Neural cell (in vitro differentiated cells): ENCODE measurements at regions not wholly inside any gene's neighbourhood (a gene's known extent, or its start where the extent isn't known, plus 50 kb on each side); places are given as distances from the start of the nearest gene placed in this dataset.

Experiments used
- H2AFZ ChIP-seq: fragments of 200-600, 300-800 bp; sonication (generic), shearing (Covaris generic); 2 replicates; pipeline ENCODE4 v1.6.0; 2014; ENCODE audit warnings: low read depth, mild to moderate bottlenecking, antibody characterized with exemption, low read length, moderate library complexity
- H3F3A ChIP-seq: fragments of 200-600 bp; shearing (Covaris generic); 2 replicates; pipeline ENCODE4 v1.6.1; 2016; ENCODE audit warnings: mild to moderate bottlenecking, moderate library complexity, mixed read lengths, antibody characterized with exemption, low read length; ENCODE audit not compliant: insufficient read depth, poor library complexity, severe bottlenecking
- H3K27ac ChIP-seq: fragments of 200-600, 300-800 bp; sonication (generic), shearing (Covaris generic); 2 replicates; pipeline ENCODE4 v1.5.1; 2014; ENCODE audit warnings: mild to moderate bottlenecking, low read length, moderate library complexity
- H3K27me3 ChIP-seq: fragments of 300-800, 200-600 bp; sonication (generic), shearing (Covaris generic); 2 replicates; pipeline ENCODE4 v1.6.0; 2014; ENCODE audit warnings: mild to moderate bottlenecking, low read depth, low read length, moderate library complexity; ENCODE audit not compliant: insufficient read depth
- H3K36me3 ChIP-seq: fragments of 300-800, 200-600 bp; sonication (generic), shearing (Covaris generic); 2 replicates; pipeline ENCODE4 v1.5.1; 2014; ENCODE audit warnings: mild to moderate bottlenecking, antibody characterized with exemption, low read length, moderate library complexity; ENCODE audit not compliant: insufficient read depth
- H3K4me2 ChIP-seq: fragments of 300-800, 200-600 bp; sonication (generic), shearing (Covaris generic); 2 replicates; pipeline ENCODE4 v1.6.0; 2014; ENCODE audit warnings: mild to moderate bottlenecking, low read length
- H3K4me3 ChIP-seq: fragments of 300-800, 200-600 bp; sonication (generic), shearing (Covaris generic); 2 replicates; pipeline ENCODE4 v1.5.1; 2014; ENCODE audit warnings: mild to moderate bottlenecking, low read length, moderate library complexity
- H3K79me2 ChIP-seq: fragments of 200-600 bp; shearing (Covaris generic); replicated peaks from 2 replicates; pipeline ENCODE4 v1.6.0; 2014; ENCODE audit warnings: mild to moderate bottlenecking, low read length, moderate library complexity; ENCODE audit not compliant: insufficient read depth
- H3K9ac ChIP-seq: fragments of 300-800, 200-600 bp; sonication (generic), shearing (Covaris generic); 2 replicates; pipeline ENCODE4 v1.6.1; 2016; ENCODE audit warnings: mild to moderate bottlenecking, low read length, mixed read lengths
- H3K9me2 ChIP-seq: fragments of 200-600 bp; shearing (Covaris generic); 2 replicates; pipeline ENCODE4 v1.6.1; 2016; ENCODE audit warnings: mild to moderate bottlenecking, low read length, mixed read lengths; ENCODE audit not compliant: insufficient read depth
- H3K9me3 ChIP-seq: fragments of 200-600, 300-800 bp; sonication (generic), shearing (Covaris generic); 2 replicates; pipeline ENCODE4 v1.6.1; 2016; ENCODE audit warnings: mild to moderate bottlenecking, mixed run types, low read length, moderate library complexity, mixed read lengths
- H4K20me1 ChIP-seq: fragments of 200-600 bp; shearing (Covaris generic); 2 replicates; pipeline ENCODE4 v1.6.1; 2016; ENCODE audit warnings: mild to moderate bottlenecking, mixed run types; ENCODE audit not compliant: insufficient read depth
- CTCF ChIP-seq: fragments of 450-650 bp; IDR thresholded peaks from 2 replicates; pipeline ENCODE4 v1.5.1; 2014; ENCODE audit warnings: antibody characterized with exemption, mild to moderate bottlenecking, moderate library complexity; ENCODE audit not compliant: poor library complexity, severe bottlenecking
- EP300 ChIP-seq: fragments of 450-650 bp; conservative IDR thresholded peaks from 2 replicates; pipeline ENCODE4 v1.6.1; 2014; ENCODE audit warnings: antibody characterized with exemption, mild to moderate bottlenecking, moderate library complexity; ENCODE audit not compliant: poor library complexity, severe bottlenecking
- EZH2 ChIP-seq: fragments of 200-600, 300-800 bp; shearing (Covaris generic), sonication (generic); IDR thresholded peaks from 2 replicates; pipeline ENCODE4 v1.6.1; 2014; ENCODE audit warnings: antibody characterized with exemption, low read length, borderline replicate concordance, mild to moderate bottlenecking; ENCODE audit not compliant: insufficient read depth, poor library complexity, severe bottlenecking
- MXI1 ChIP-seq: fragments of 450-650 bp; conservative IDR thresholded peaks from 2 replicates; pipeline ENCODE4 v1.6.1; 2014; ENCODE audit warnings: antibody characterized with exemption, mild to moderate bottlenecking; ENCODE audit not compliant: poor library complexity, severe bottlenecking
- POLR2AphosphoS5 ChIP-seq: IDR thresholded peaks from 2 replicates; pipeline ENCODE4 v1.6.1; 2012
- RAD21 ChIP-seq: fragments of 450-650 bp; conservative IDR thresholded peaks from 2 replicates; pipeline ENCODE4 v1.6.1; 2014; ENCODE audit warnings: antibody characterized with exemption, mild to moderate bottlenecking, moderate library complexity
- REST ChIP-seq: IDR thresholded peaks from 2 replicates; pipeline ENCODE4 v1.6.1; 2012; ENCODE audit warnings: borderline replicate concordance
- SMC3 ChIP-seq: fragments of 450-650 bp; conservative IDR thresholded peaks from 2 replicates; pipeline ENCODE4 v1.6.1; 2014; ENCODE audit warnings: antibody characterized with exemption, mild to moderate bottlenecking, moderate library complexity; ENCODE audit not compliant: poor library complexity
- TAF1 ChIP-seq: IDR thresholded peaks from 2 replicates; pipeline ENCODE4 v1.6.1; 2012; ENCODE audit warnings: low read depth

- Histone ChIP-seq H3K9me2 (no peaks in the 10 kb centered on the region), H3F3A (no peaks in the 10 kb centered on the region), H2AFZ (no peak overlapping the region), H3K4me2 (no peak overlapping the region), H4K20me1 (no peaks in the 10 kb centered on the region), H3K9ac (no peak overlapping the region), H3K9me3 (no peaks in the 10 kb centered on the region), H3K79me2 (no peaks in the 10 kb centered on the region), H3K4me3 (no peak overlapping the region), H3K27me3 (no peaks in the 10 kb centered on the region), H3K36me3 (no peaks in the 10 kb centered on the region), H3K27ac (no peak overlapping the region)
- no peak for TF ChIP-seq RAD21
- TF ChIP-seq CTCF = no peak
- no peak for TF ChIP-seq SMC3
- TF ChIP-seq MXI1 = no peak
- no peak for TF ChIP-seq POLR2AphosphoS5
- TF ChIP-seq REST = no peak
- no peak for TF ChIP-seq EP300
- TF ChIP-seq EZH2 = no peak
- TF ChIP-seq TAF1 = no peak
Observed at GRCh38 chr16:5415123-5415522, 317.5 kb upstream of the EEF2KMT start.

GRCh38 chr16:5412731-5413130, 315.1 kb upstream of the EEF2KMT start:
- no peak overlapping the region for H3K4me2 ChIP-seq

More at GRCh38 chr16:5412731-5413130, 315.1 kb upstream of the EEF2KMT start:
- H3K9ac ChIP-seq = no peak overlapping the region
- H3K27me3 ChIP-seq = no peaks in the 10 kb centered on the region
- no peak for TF ChIP-seq REST
- no peak for TF ChIP-seq MXI1
- TF ChIP-seq EZH2 = no peak
- TF ChIP-seq POLR2AphosphoS5 = no peak
- TF ChIP-seq RAD21 = peak; percentile 50
- peak; percentile 41 for TF ChIP-seq SMC3
- TF ChIP-seq EP300 = no peak
- peak; percentile 49 for TF ChIP-seq CTCF
- TF ChIP-seq TAF1 = no peak
- no peak overlapping the region for H3K4me3 ChIP-seq
- H3K79me2 ChIP-seq = no peaks in the 10 kb centered on the region
- H3K9me3 ChIP-seq = no peaks in the 10 kb centered on the region
- H3K9me2 ChIP-seq = no peaks in the 10 kb centered on the region
- no peak overlapping the region for H3K27ac ChIP-seq
- H4K20me1 ChIP-seq = no peaks in the 10 kb centered on the region
- no peaks in the 10 kb centered on the region for H3F3A ChIP-seq
- H3K36me3 ChIP-seq = no peaks in the 10 kb centered on the region
- H2AFZ ChIP-seq = no peak overlapping the region
